Activated CD8-positive, alpha-beta memory T cell treated with anti-CD3 and anti-CD28 coated beads for 24 hours (primary cell): ENCODE measurements at regions not wholly inside any gene's neighbourhood (a gene's known extent, or its start where the extent isn't known, plus 50 kb on each side); places are given as distances from the start of the nearest gene placed in this dataset.

Source experiments
- DNase-seq: peaks from one replicate; pipeline ENCODE4 v3.0.0-alpha.2; 2020

GRCh38 chr2:204049635-204050034 is 113.1 kb downstream of the ICOS start:
- no peak for DNase-seq

- DNase-seq, result no peak
Observed at GRCh38 chr2:204050681-204051080, 114.1 kb downstream of the ICOS start.

GRCh38 chr2:204051476-204051875 is 114.9 kb downstream of the ICOS start:
- no peak for DNase-seq

- no peak for DNase-seq
Observed at GRCh38 chr2:204051984-204052556, 115.5 kb downstream of the ICOS start.

GRCh38 chr2:204059016-204059415 is 122.5 kb downstream of the ICOS start:
- no peak for DNase-seq

GRCh38 chr2:204060841-204061240 is 124.3 kb downstream of the ICOS start:
- DNase-seq, result no peak

- DNase-seq, result no peak
Observed at GRCh38 chr2:204061241-204061640, 124.7 kb downstream of the ICOS start.

- DNase-seq, result no peak
Observed at GRCh38 chr2:204064119-204064518, 127.6 kb downstream of the ICOS start.

GRCh38 chr2:204065566-204065965 is 129.0 kb downstream of the ICOS start:
- DNase-seq, result no peak

- no peak for DNase-seq
Observed at GRCh38 chr2:204066051-204066450, 129.5 kb downstream of the ICOS start.

- no peak for DNase-seq
Observed at GRCh38 chr2:204069804-204070203, 133.2 kb downstream of the ICOS start.

GRCh38 chr2:204072443-204073324 is 136.1 kb downstream of the ICOS start:
- DNase-seq, result peak; percentile 90

- DNase-seq, result no peak
Observed at GRCh38 chr2:204074456-204074855, 137.9 kb downstream of the ICOS start.

- no peak for DNase-seq
Observed at GRCh38 chr2:204078003-204078698, 141.6 kb downstream of the ICOS start.

GRCh38 chr2:204081487-204082425 is 145.2 kb downstream of the ICOS start:
- no peak for DNase-seq

- no peak for DNase-seq
Observed at GRCh38 chr2:204086167-204086566, 149.6 kb downstream of the ICOS start.

GRCh38 chr2:204089105-204089504 is 152.5 kb downstream of the ICOS start:
- no peak for DNase-seq

GRCh38 chr2:204089574-204089973 is 153.0 kb downstream of the ICOS start:
- DNase-seq, result no peak

- no peak for DNase-seq
Observed at GRCh38 chr2:204090021-204090420, 153.5 kb downstream of the ICOS start.

- no peak for DNase-seq
Observed at GRCh38 chr2:204104811-204105210, 168.2 kb downstream of the ICOS start.

GRCh38 chr2:204108330-204108751 is 171.8 kb downstream of the ICOS start:
- peak; percentile 65 for DNase-seq

GRCh38 chr2:204108781-204109295 is 172.3 kb downstream of the ICOS start:
- DNase-seq, result no peak
